ENCODE measurements at regions not wholly inside any gene's neighbourhood (a gene's known extent, or its start where the extent isn't known, plus 50 kb on each side); places are given as distances from the start of the nearest gene placed in this dataset.

DNA sequence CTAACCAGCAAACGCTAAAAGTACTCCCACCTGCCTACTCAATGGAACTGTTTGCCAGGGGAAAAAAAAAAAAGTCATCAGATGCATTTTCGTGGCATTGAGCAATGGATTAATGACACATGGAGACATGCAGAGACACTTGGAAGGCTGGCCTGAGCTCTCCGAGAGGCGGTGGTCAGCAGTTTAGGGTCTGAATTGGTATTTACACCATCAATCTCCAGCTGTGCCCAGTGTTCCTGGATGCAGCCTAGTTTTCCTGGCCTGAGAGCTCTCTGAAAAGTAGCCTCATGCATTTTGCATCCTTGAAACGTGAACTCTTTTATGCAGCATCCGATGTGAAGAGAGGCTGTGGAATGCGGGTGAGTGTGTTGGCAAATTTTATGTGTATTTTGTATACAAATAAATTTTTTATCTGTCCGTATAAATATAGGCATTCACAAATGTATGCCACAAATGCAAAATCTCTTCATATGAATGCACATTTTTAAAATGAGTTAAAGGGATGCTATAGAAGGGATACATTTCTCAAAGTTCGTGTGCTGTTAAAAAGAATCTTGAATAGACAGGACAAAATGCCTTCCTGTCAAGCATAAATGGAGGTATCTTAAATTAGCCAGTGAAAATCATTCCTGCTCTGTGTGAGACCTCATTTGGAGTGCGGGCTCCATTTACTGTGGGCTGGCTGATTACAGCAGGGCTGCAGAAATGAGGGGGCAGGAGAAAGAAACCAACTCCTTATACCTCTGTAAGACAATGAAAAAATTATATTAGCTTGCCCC is 137.7 kb upstream of the PFKP start:
- TF ChIP-seq, protein P1, sequence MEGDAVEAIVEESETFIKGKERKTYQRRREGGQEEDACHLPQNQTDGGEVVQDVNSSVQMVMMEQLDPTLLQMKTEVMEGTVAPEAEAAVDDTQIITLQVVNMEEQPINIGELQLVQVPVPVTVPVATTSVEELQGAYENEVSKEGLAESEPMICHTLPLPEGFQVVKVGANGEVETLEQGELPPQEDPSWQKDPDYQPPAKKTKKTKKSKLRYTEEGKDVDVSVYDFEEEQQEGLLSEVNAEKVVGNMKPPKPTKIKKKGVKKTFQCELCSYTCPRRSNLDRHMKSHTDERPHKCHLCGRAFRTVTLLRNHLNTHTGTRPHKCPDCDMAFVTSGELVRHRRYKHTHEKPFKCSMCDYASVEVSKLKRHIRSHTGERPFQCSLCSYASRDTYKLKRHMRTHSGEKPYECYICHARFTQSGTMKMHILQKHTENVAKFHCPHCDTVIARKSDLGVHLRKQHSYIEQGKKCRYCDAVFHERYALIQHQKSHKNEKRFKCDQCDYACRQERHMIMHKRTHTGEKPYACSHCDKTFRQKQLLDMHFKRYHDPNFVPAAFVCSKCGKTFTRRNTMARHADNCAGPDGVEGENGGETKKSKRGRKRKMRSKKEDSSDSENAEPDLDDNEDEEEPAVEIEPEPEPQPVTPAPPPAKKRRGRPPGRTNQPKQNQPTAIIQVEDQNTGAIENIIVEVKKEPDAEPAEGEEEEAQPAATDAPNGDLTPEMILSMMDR (conservative IDR thresholded peaks at IDR 0.05; ENCODE audit: low read length), result no peak
- TF ChIP-seq EZH2phosphoT487 (IDR thresholded peaks at IDR 0.05; ENCODE audit: borderline replicate concordance, low read depth, low read length), result no peak
